ENCODE measurements at regions not wholly inside any gene's neighbourhood (a gene's known extent, or its start where the extent isn't known, plus 50 kb on each side); places are given as distances from the start of the nearest gene placed in this dataset.

GRCh38 chr2:120985174-120985996 is 249.7 kb downstream of the GLI2 start:
- no peak for TF ChIP-seq Cebpa-rat (IDR thresholded peaks at IDR 0.05)
- Histone ChIP-seq H3K27me3 (no peaks in the 10 kb centered on the region), H3K36me3 (no peaks in the 10 kb centered on the region), H3K4me2 (no peak overlapping the region), H3K4me1 (0 out of 2 replicates have a peak, but pooled peaks cover 6% of the 10 kb centered on the region), H3K9ac (no peak overlapping the region), H3K27ac (no peak overlapping the region), H4K20me1 (no peaks in the 10 kb centered on the region), H3K9me3 (peaks cover 18% of the 10 kb centered on the region), H3K4me3 (no peak overlapping the region)

GRCh38 chr2:120985997-120986651 is 250.5 kb downstream of the GLI2 start:
- peaks cover 18% of the 10 kb centered on the region for H3K9me3 ChIP-seq
- no peak for TF ChIP-seq Cebpa-rat (IDR thresholded peaks at IDR 0.05)
- H3K4me1 ChIP-seq = peaks cover 6% of the 10 kb centered on the region; the same call in 1 of the 2 replicates
- H3K36me3 ChIP-seq = no peaks in the 10 kb centered on the region
- no peaks in the 10 kb centered on the region for H4K20me1 ChIP-seq
- no peak overlapping the region for H3K9ac ChIP-seq
- no peak overlapping the region for H3K4me2 ChIP-seq
- H3K27ac ChIP-seq = no peak overlapping the region
- no peak overlapping the region for H3K4me3 ChIP-seq
- H3K27me3 ChIP-seq = no peaks in the 10 kb centered on the region

GRCh38 chr2:120986898-120987650 is 251.4 kb downstream of the GLI2 start:
- Histone ChIP-seq H3K9ac (no peak overlapping the region), H3K9me3 (peaks cover 18% of the 10 kb centered on the region), H3K4me2 (no peak overlapping the region), H3K27ac (no peak overlapping the region), H3K4me3 (no peak overlapping the region), H4K20me1 (no peaks in the 10 kb centered on the region), H3K4me1 (peaks cover 11% of the 10 kb centered on the region), H3K36me3 (no peaks in the 10 kb centered on the region), H3K27me3 (no peaks in the 10 kb centered on the region)
- TF ChIP-seq Cebpa-rat (IDR thresholded peaks at IDR 0.05) = no peak

GRCh38 chr2:120988051-120988699 is 252.5 kb downstream of the GLI2 start:
- Histone ChIP-seq H3K36me3 (no peaks in the 10 kb centered on the region), H3K27ac (no peak overlapping the region), H4K20me1 (no peaks in the 10 kb centered on the region), H3K9ac (no peak overlapping the region), H3K27me3 (no peaks in the 10 kb centered on the region), H3K9me3 (peaks cover 18% of the 10 kb centered on the region), H3K4me2 (no peak overlapping the region), H3K4me1 (peaks cover 14% of the 10 kb centered on the region), H3K4me3 (no peak overlapping the region)
- TF ChIP-seq Cebpa-rat (IDR thresholded peaks at IDR 0.05) = no peak

GRCh38 chr2:120988700-120989511 is 253.2 kb downstream of the GLI2 start:
- no peaks in the 10 kb centered on the region for H3K27me3 ChIP-seq
- no peaks in the 10 kb centered on the region for H4K20me1 ChIP-seq
- no peaks in the 10 kb centered on the region for H3K36me3 ChIP-seq
- H3K27ac ChIP-seq = no peak overlapping the region
- H3K4me2 ChIP-seq = no peak overlapping the region
- H3K4me3 ChIP-seq = no peak overlapping the region
- H3K9ac ChIP-seq = no peak overlapping the region
- H3K9me3 ChIP-seq = peaks cover 18% of the 10 kb centered on the region
- TF ChIP-seq Cebpa-rat (IDR thresholded peaks at IDR 0.05) = no peak
- peaks cover 16% of the 10 kb centered on the region for H3K4me1 ChIP-seq

- H3K27ac ChIP-seq = no peak overlapping the region
- peaks cover 18% of the 10 kb centered on the region for H3K9me3 ChIP-seq
- no peak for TF ChIP-seq Cebpa-rat (IDR thresholded peaks at IDR 0.05)
- no peaks in the 10 kb centered on the region for H3K36me3 ChIP-seq
- peaks cover 16% of the 10 kb centered on the region for H3K4me1 ChIP-seq
- H3K4me2 ChIP-seq = no peak overlapping the region
- no peaks in the 10 kb centered on the region for H4K20me1 ChIP-seq
- no peak overlapping the region for H3K9ac ChIP-seq
- no peaks in the 10 kb centered on the region for H3K27me3 ChIP-seq
- H3K4me3 ChIP-seq = no peak overlapping the region
These were observed 254.1 kb downstream of the GLI2 start for GRCh38 chr2:120989512-120990441.

GRCh38 chr2:120990451-120990871 is 254.8 kb downstream of the GLI2 start:
- Histone ChIP-seq H3K9ac (no peak overlapping the region), H3K9me3 (peaks cover 18% of the 10 kb centered on the region), H4K20me1 (no peaks in the 10 kb centered on the region), H3K36me3 (no peaks in the 10 kb centered on the region), H3K27ac (no peak overlapping the region), H3K4me2 (no peak overlapping the region), H3K4me1 (peaks cover 16% of the 10 kb centered on the region), H3K4me3 (no peak overlapping the region), H3K27me3 (no peaks in the 10 kb centered on the region)
- TF ChIP-seq Cebpa-rat (IDR thresholded peaks at IDR 0.05) = peak; percentile 90

GRCh38 chr2:120991441-120991840 is 255.8 kb downstream of the GLI2 start:
- TF ChIP-seq Cebpa-rat (IDR thresholded peaks at IDR 0.05) = no peak
- Histone ChIP-seq H4K20me1 (no peaks in the 10 kb centered on the region), H3K4me1 (peaks cover 16% of the 10 kb centered on the region), H3K9me3 (peaks cover 18% of the 10 kb centered on the region), H3K27me3 (no peaks in the 10 kb centered on the region), H3K4me2 (peak overlapping the region; percentile 12; the same call in 1 of the 2 replicates), H3K27ac (no peak overlapping the region), H3K4me3 (no peak overlapping the region), H3K9ac (no peak overlapping the region), H3K36me3 (no peaks in the 10 kb centered on the region)
